Suprapubic skin (tissue), 4 donors: ENCODE measurements at regions not wholly inside any gene's neighbourhood (a gene's known extent, or its start where the extent isn't known, plus 50 kb on each side); places are given as distances from the start of the nearest gene placed in this dataset.

Experiments
- CTCF ChIP-seq, 2 donors: fragments of 200-600 bp in 1 of 2; fragments of 450-650 bp in 1 of 2; sonication (generic) in 1 of 2; IDR thresholded peaks; one replicate each; pipeline ENCODE4 v1.5.1; 2016 to 2019; ENCODE audit warnings: antibody characterized with exemption in 2 of 2, mild to moderate bottlenecking in 1 of 2, moderate library complexity in 1 of 2
- POLR2A ChIP-seq, 2 donors: fragments of 450-650 bp; IDR thresholded peaks; one replicate each; pipeline ENCODE4 v1.6.1; 2017; ENCODE audit warnings: antibody characterized with exemption in 2 of 2, mild to moderate bottlenecking in 2 of 2, moderate library complexity in 2 of 2
- POLR2AphosphoS5 ChIP-seq, 3 donors: sonication (generic); formaldehyde crosslinking; IDR thresholded peaks; one replicate each; pipeline ENCODE4 v1.6.1; 2017; ENCODE audit warnings: antibody characterized with exemption in 3 of 3

- TF ChIP-seq POLR2A (IDR thresholded peaks at IDR 0.05) (no peak), POLR2AphosphoS5 (IDR thresholded peaks at IDR 0.05) (no peak), CTCF (IDR thresholded peaks at IDR 0.05) (no peak)
Observed at GRCh38 chr10:123613346-123613850, 52.8 kb upstream of the GPR26 start.
